MV-4-11 (cell line): ENCODE measurements at regions not wholly inside any gene's neighbourhood (a gene's known extent, or its start where the extent isn't known, plus 50 kb on each side); places are given as distances from the start of the nearest gene placed in this dataset.

ENCODE experiments used
- DNase-seq: peaks from one replicate; lab custom pipeline; 2025; lab: John Stamatoyannopoulos, UW

DNA sequence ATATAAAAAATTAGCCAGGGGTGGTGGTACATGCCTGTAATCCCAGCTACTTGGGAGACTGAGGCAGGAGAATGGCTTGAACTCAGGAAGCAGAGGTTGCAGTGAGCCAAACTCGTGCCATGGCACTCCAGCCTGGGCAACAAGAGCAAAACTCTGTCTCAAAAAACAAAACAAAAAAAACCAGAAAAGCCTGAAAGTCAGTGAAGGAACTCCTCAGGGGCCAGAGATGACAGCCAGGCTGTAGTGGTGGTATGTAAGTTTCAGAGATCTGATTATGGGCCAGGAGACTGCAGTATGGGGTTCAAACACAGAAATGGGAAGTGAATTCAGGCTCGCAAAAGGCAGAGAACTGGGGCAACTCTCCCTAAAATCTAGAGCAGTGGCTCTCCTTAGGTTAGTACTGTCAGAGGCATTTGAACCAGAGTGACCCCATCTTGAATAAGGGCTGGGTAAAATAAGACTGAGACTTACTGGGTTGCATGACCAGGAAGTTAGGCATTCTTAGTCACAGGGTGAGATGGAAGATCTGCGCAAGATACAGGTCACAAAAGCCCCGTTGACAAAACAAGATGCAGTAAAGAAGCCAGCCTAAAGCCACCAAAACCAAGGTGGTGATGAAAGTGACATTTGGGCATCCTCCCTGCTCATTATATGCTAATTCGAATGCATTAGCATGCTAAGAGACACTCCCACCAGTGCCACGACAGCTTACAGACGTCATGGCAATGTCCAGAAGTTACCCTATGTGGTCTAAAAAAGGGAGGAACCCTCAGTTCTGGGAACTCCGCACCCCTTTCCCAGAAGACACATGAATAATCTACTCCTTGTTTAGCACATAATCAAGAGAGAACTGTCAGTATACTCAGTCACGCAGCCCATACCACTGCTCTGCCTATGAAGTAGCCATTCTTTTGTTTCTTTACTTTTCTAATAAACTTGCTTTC, 120.2 kb upstream of the XYLT1 start:
- DNase-seq: peak; percentile 41

DNA sequence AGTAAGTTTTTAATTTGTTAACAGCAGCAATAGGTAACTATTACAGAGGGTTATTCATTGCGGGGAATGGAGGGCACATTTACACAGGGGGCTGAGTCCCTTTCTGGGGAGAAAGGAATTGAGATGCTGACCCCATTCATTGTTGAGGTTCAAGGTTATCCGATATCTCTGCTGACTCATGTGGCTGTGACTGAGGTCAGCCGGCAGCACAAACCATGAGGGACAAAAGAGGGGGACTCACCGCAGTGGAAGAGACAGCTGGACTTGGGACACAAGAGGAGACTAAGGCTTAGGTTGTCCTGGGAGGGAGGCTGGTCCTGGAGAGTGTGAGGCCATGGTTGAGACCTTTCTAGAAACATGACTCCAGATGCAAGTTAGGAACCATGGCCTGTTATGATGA, 119.1 kb upstream of the XYLT1 start:
- no peak for DNase-seq

DNA sequence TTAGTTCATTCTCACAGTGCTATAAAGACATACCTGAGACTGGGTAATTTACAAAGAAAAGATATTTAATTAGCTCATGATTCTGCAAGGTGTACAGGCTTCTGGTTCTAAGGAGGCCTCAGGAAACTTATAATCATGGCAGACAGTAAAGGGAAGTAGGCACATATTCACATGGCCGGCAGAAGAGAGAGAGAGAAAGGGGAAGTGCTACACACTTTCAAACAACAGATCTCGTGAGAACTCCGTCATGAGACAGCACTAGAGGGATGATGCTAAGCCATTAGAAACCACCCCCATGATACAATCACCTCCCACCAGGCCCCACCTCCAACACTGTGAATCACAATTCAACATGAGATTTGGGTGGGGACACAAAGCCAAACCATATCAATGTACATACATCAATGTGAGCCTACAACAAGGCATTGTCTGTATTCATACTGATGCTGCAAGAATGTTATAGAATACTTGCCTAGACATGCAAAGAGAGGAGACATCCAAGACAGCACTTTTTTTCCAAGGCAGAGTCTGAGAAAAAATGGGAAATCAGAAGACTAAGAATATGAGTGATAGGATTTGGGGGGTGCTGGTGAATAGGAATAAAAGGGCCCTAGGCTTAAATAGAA, 114.8 kb upstream of the XYLT1 start:
- DNase-seq: peak; percentile 73

DNA sequence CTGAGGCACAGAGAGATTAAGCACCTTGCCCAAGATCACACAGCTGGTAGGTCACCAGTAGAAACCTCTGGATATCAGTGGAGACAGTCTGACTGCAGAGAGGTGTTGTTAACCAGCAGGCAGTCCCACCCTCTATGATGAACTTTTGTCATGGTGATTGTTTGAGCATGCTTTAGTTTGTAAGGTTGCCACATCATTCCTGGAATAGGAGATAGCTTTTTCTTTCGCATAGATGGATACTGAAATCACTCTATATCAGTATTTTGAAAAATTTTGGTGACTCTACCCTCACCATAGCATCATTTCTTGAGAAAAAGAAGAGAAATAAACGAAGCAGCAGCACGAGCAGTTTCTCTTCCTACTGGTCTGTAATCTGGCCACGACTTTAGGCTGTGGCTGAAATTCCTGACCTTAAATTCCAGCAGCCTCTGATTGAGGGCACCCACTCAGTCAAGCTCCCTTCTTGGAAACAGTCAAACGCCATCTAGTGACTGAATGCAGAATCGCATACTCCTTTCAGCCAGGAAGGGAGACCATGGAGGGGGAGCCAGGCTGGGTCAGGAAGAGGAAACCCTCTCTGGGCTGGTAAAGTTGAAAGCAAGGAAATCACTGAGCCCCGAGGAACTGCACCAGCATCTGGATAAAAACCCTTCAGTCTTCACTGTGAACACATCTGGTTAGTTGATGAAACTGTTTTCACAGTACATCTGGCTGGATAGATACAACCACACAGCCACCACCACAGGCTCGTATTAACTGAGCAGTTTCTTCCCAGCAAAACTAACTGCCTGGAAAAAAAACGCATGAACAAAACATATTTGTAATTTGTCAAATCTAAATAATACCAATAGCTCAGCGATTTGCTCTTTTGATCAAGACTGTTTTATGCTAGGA, 108.5 kb upstream of the XYLT1 start:
- DNase-seq: peak; percentile 64

DNA sequence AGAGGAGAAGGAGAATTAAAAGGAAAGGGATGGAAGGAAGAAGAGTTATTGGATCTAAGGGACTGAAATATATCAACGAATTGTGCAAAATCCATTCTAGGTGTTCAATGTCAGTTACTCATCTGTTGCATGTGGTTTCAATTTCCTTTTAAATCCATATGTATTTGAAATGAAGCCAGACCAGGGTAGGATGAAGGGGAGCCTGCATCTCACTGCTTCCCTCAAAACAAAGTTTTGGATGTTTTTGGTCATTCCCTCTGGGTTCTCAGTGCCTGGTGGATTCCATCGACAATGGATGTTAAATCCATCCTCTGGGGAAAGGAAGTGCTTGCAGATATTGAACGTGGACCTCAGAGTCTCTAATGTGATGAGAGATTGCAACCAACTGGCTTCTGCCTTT, 103.5 kb upstream of the XYLT1 start:
- DNase-seq: no peak

DNA sequence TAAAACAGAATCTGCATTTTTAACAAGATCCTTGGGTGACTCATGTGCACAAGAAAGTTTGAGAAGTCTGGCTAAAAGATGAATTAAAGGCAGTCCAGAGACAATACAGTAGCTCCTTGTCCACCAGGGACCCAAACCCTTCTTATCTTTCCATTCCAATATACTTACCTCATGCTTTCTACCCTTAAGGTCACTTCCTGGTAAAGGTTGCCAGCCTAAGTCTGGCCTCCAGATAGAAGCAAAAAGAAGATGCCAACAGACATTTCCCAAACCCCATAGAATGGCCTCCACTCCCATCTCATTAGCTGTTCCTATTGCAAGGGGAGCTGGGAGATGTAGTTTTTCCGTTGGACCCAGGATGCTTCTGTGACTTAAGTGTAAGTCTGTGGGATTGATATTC, 101.4 kb upstream of the XYLT1 start:
- no peak for DNase-seq

DNA sequence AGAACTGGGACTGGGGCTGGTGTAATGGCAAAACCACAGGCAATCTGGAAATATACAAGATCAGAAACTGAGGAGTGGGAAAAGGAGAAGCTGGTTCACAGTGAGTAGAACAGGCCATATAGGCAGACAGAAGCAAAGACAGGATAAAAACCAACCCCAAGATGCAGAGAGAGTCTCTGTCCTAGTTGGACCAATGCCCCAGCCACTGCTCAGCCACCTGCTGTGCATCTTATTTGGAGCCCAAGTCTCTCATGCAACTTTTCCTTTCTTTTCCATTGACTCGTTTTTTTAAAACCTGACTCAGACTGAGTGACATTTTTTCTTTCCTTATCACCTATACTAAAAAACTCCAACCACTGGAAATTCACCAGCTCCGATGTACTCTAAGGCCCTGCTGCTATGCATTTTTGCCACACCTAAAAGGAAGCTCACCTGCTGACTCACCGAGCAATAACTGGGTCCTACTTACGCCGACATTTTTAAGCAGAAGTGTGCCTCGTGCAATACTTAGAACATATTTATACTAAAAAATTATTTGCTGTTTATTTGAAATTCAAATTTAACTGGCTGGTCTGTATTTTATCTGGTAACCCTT, 100.8 kb upstream of the XYLT1 start:
- no peak for DNase-seq

DNA sequence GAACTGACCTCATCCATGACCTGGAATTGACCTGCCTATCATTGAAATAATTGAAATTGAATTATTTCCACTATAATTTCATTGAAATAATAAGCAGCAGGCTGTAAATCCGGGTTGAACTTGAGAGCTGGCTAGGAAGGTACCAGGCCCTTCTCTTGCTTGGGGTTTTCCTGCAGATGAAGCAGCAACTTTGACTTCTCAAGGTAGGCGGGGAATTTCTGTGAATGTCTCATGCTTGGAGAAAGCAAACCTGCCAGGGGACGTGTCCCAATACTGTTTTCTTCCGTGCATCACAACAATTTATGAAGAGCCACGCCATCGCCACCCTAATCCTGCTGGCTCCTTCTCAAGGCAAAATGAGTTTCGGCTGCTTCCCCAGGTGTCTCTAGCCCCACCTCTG, 97.5 kb upstream of the XYLT1 start:
- no peak for DNase-seq

DNA sequence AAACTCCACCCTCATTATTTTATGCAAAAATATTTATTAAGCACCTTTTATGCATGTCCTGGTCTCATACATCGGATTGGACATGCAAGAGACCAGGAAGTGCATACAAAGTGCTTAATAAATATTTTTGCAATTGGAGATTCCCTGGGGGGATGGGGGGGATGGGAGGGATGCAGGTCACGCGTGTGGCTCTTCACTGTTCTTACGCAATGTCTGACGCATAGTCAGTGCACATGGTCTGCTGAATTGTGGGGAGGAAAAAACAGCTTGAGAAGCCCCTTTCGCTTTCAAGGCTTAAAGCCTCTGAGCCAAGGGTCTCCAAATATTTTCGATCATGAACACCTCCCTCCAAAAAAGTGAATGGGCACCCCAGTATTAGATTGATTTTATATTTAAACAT, 96.7 kb upstream of the XYLT1 start:
- DNase-seq: no peak

DNA sequence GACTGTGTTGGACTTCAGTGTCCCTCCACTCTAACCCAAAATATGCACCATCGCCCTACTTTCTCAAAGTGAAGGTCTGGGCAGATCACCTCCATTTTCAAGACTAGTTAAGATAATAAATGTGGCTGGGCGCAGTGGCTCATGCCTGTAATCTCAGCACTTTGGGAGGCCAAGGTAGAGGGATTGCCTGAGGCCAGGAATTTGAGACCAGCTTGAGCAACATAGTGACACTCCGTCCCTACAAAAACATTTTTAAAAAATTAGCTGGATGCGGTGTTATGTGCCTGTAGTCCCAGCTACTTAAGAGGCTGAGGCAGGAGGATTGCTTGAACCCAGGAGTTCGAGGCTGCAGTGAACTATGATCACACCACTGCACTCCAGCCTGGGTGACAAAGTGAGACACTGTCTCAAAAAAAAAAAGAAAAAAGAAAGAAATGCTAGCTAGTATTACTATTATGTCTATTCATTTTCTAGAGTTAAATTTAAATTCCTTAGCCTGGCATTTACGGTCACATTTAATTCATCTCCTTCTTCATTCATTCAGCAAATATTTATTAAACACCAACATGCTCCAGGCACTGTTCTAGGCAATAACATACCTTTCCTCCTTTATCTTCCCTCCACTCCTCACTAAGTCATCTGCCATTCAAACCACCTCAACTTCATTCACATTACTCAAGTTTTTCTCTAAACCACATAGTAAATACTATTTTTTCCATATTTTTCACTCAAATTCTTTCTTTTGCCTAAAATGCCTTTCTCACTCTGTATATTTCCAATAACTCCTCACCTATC, 96.1 kb upstream of the XYLT1 start:
- no peak for DNase-seq

DNA sequence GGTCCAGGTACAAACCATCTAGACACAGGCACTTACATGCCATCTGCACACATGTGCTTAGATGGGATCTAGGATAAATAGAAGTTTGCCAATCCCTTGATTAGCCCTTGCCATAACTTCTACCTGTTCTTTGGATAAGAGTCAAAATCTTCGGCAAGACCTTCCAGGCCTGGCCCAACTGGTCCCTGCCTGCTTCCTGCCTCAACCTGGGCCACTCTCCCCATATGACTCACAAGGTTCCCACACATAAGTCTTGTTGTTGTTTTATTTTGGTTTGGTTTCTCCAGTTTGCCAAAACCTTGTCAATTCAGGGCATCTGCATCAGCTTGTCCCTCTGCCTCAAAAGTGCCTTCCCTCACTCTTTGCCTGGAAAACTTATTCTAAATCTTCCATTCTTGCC, 95.3 kb upstream of the XYLT1 start:
- DNase-seq: no peak

DNA sequence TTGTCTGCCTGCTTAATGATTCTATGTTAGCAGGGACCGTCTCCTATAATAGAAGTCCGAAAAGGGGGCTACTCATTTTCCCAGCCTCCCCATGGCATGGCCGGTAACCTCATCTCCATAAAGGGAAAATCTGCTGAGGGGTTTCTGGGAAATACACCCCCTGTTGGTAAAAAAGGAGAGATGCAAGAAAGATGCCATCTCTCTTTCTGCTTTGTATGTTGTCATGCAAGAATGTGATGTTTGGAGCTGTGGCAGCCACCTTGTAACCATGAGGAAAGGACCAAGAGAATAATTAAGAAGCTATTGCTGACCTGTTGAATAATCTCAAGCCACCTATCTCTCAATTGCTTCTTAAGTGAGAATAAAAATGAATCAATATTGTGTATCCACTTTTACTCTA, 94.8 kb upstream of the XYLT1 start:
- DNase-seq: no peak

DNA sequence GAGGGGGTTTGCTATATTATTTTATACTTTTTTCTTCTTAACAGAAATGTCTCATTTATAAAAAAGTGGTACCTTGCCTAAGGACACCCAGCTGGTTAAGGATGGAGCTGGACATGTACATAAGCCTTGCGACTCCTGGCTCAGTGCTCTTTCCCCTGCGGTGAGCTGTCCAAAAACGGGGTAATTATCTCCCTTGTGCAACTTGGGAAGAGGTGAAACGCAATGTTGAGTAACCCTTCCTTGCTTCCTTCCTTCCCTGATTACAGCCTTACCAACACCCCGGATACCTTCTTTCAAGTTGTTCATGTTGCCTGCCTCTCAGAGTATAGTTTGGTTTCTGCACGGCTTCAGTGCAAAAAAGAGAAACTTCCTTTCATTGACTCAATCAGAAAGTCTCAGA, 94.1 kb upstream of the XYLT1 start:
- DNase-seq: no peak

DNA sequence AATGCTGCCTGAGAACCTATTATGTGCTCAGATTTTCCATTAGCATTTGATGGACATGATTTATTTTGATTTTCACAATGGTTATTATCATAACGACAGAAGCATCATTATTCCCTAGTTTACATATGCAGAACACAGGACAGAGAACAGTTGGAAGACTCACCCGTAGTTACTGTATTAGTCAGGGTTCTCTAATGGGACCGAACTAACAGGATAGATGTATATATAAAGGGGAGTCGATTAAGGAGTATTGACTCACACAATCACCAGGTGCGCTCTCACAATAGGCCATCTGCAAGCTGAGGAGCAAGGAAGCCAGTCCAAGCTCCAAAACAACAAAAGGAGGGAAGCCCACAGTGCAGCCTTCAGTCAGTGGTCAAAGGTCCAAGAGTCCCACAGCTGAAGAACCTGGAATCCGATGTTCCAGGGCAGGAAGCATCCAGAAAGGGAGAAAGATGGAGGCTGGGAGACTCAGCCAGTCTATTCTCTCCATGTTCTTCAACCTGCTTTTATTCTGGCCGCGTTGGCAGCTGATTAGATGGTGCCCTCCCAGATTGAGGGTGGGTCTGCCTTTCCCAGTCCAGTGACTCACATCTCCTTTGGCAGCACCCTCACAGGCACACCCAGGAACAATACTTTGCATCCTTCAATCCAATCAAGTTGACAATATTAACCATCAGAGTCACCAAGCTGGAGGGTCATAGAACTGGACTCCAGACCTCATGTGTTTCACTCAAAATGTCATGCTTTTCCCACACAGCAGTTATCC, 92.7 kb upstream of the XYLT1 start:
- DNase-seq: no peak

DNA sequence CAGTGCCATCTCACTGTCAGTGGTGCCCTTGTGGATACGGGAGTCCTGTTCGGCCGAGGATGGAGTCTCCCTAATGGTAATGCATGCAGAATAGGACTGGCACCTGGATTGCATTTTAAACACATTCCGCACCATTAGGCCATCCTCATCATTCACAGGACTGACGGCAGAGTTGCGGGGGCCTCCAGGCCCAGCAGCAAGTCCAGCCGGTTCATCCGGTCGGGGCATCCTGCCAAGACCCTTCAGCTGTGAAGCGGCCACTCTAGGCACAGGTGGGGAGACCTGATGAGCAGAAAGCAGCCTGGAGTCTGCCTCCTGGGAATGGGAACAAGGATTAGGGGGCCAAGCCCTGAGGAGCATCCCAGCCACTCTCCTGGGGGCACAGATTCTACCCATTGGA, 90.3 kb upstream of the XYLT1 start:
- no peak for DNase-seq

DNA sequence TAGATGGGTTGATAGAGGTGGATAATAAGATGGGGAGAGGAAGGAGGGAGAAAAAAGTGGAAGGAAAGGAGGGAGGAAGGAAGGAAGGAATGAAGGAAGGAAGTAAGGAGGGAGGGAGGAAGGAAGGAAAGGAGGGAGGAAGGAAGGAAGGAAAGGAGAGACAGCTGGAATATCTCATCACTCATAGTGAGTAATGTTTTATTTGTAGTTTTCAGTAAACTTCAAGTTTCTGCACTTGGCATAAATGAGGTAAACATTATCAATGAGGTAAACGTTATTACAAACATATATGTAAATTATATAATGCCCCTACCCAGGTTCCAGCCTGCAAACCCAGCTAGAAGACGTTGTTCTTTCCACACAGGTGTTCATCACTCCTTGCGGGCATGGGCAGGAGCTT, 89.8 kb upstream of the XYLT1 start:
- no peak for DNase-seq

DNA sequence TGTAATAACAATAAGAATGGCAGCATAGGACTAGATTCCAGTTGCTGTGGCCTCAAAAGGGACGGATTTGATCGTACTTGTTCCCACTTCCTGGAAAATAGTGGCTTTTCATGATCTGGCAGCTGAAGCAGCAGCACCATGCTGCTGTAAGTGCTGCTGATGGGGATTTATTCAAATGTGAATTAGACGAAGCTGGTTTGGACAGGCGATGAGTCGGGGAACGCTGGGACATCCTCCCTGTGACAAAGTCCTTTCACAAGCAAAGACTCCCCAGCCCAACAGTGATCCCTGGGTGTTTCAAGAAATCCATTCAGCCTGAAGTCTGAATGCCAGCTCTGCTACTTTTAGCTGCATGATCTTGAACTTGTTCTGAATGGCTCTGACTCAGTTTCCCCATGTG, 88.6 kb upstream of the XYLT1 start:
- no peak for DNase-seq

DNA sequence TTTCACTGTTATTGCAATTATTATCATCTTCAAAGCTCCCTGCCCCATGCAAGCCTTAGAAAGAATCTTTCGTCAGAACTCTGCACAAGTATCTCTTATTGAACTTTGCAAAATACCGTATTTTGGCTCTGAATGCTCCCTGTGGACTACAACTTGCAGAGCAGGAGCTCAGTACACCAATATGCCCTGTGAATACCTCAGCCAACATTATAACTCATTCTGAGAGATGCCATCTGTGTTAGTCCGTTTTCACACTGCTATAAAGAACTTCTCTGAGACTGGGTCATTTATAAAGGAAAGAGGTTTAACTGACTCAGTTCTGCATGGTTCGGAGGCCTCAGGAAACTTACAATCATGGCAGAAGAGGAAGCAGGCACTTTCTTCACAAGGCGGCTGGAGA, 87.2 kb upstream of the XYLT1 start:
- peak; percentile 40 for DNase-seq

DNA sequence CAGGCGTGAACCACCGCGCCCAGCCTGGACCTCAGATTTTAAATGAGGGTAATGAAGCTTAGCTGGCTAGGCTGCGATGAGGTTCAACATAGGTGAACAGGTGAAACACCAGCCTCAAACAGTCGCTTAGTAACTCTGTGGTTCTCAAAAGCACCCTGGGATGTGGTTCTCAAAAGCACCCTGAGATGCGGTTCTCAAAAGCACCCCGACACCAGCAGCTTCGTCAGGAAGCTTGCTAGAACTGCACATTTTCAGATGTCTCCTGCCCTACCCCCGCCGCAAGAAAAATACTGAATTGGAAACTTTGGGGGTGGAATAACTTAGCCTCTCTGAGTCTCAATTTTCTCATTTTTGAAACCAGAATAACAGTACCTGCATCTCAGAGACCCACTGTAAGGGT, 86.7 kb upstream of the XYLT1 start:
- no peak for DNase-seq

DNA sequence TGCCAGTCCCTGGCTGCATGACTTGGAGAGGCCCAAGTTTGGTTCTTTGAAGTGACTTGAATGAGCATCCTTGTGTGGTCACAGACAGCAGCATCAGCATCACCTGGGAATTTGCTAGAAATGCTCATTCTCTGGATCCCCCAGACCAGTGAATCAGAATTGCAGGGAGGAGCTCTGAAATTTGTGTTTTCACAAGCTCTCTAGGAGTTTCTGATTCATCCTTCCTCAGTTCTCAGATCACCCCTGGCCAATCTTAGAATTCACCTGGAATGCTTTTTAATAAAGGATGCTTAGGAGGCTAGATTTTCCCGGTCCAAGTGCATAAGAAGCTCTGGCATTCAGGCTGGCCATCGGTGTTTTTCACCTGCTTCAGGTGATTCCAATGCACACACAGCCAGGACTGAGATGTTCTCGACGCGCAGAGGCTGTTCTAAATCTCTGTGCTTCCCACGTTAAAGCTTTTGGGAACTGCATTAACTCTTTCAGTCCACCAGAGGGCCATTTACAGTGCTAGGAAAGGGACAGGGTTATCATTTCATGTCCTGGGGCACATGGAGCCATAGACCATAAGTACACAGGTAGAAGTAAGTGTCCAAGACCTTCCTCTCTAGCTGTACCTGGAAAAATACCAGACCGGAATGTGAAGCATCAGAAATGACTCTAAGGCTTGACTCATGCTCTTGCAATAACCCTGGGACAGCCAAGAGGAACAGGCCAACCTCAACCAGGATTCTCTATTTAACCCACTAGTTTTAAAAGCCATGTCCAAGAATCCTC, 85.7 kb upstream of the XYLT1 start:
- DNase-seq: no peak
